ENCODE measurements at regions not wholly inside any gene's neighbourhood (a gene's known extent, or its start where the extent isn't known, plus 50 kb on each side); places are given as distances from the start of the nearest gene placed in this dataset.

DNA sequence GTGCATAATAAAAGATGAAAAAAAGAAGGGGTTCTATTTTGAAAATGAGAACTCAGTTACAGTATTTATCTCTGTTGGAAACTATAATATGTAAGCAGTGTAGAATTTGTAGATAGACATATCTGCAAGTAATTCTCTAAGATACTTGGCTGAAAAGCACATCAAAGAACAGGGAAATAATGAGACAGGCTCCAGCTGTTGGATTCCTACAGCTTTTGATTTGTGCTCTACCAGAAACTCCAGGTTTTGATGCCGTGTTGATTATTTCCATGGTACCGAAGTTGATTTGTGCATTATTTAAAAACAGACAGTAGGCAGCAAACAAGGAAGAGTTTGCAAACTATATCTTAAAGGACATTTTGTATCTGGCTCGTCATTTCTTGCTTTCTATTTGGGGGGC lies 2098.7 kb upstream of the WWC1 start:
- CTCF ChIA-PET: interaction anchor here (0.6 kb wide), 1 partner anchor 563 kb away, joined by 3 read pairs; no protein-coding TSS in a partner anchor
- H3K4me1 Mint-ChIP-seq (ENCODE audit: low read depth): no peaks in the 10 kb centered on the region
- H3K4me3 Mint-ChIP-seq: no peak overlapping the region
- ATAC-seq: no peak
- H3K9me3 Mint-ChIP-seq: peaks cover 18% of the 10 kb centered on the region
- DNase-seq: no peak
- H3K27ac Mint-ChIP-seq: no peak overlapping the region
- no peak for TF ChIP-seq CTCF (IDR thresholded peaks at IDR 0.05)
- H3K27me3 Mint-ChIP-seq: no peaks in the 10 kb centered on the region
- intact Hi-C loops (cut with micrococcal nuclease): no loop called here
- POLR2A ChIA-PET: no interaction called here
- H3K36me3 Mint-ChIP-seq (ENCODE audit: low read depth): no peaks in the 10 kb centered on the region

GRCh38 chr5:166195981-166196380 lies 2095.5 kb upstream of the WWC1 start:
- H3K27ac Mint-ChIP-seq: no peak overlapping the region
- intact Hi-C loops (cut with micrococcal nuclease): no loop called here
- no peaks in the 10 kb centered on the region for H3K27me3 Mint-ChIP-seq
- CTCF ChIA-PET: no interaction called here
- POLR2A ChIA-PET: no interaction called here
- peaks cover 18% of the 10 kb centered on the region for H3K9me3 Mint-ChIP-seq
- TF ChIP-seq CTCF (IDR thresholded peaks at IDR 0.05): no peak
- no peaks in the 10 kb centered on the region for H3K4me1 Mint-ChIP-seq (ENCODE audit: low read depth)
- ATAC-seq: no peak
- H3K4me3 Mint-ChIP-seq: no peak overlapping the region
- H3K36me3 Mint-ChIP-seq (ENCODE audit: low read depth): no peaks in the 10 kb centered on the region
- DNase-seq: no peak

- H3K27me3 Mint-ChIP-seq: no peaks in the 10 kb centered on the region
- intact Hi-C loops (cut with micrococcal nuclease): no loop called here
- no peaks in the 10 kb centered on the region for H3K36me3 Mint-ChIP-seq (ENCODE audit: low read depth)
- POLR2A ChIA-PET: no interaction called here
- H3K27ac Mint-ChIP-seq: no peak overlapping the region
- no peak for TF ChIP-seq CTCF (IDR thresholded peaks at IDR 0.05)
- DNase-seq (no peak), ATAC-seq (no peak)
- no peak overlapping the region for H3K4me3 Mint-ChIP-seq
- CTCF ChIA-PET: no interaction called here
- no peaks in the 10 kb centered on the region for H3K4me1 Mint-ChIP-seq (ENCODE audit: low read depth)
- H3K9me3 Mint-ChIP-seq: peaks cover 20% of the 10 kb centered on the region
Measured at GRCh38 chr5:166200532-166200931, 2090.9 kb upstream of the WWC1 start.

- no peaks in the 10 kb centered on the region for H3K36me3 Mint-ChIP-seq (ENCODE audit: low read depth)
- H3K27ac Mint-ChIP-seq: no peak overlapping the region
- H3K27me3 Mint-ChIP-seq: no peaks in the 10 kb centered on the region
- ChIA-PET POLR2A (no interaction called here), CTCF (no interaction called here)
- ATAC-seq (no peak), DNase-seq (no peak)
- no peak overlapping the region for H3K4me3 Mint-ChIP-seq
- no peaks in the 10 kb centered on the region for H3K4me1 Mint-ChIP-seq (ENCODE audit: low read depth)
- peaks cover 5% of the 10 kb centered on the region for H3K9me3 Mint-ChIP-seq
- intact Hi-C loops (cut with micrococcal nuclease): no loop called here
- no peak for TF ChIP-seq CTCF (IDR thresholded peaks at IDR 0.05)
Measured at GRCh38 chr5:166211640-166212039, 2079.8 kb upstream of the WWC1 start.

- Mint-ChIP-seq H3K27me3 (no peaks in the 10 kb centered on the region), H3K4me3 (no peak overlapping the region), H3K4me1 (ENCODE audit: low read depth) (no peaks in the 10 kb centered on the region), H3K36me3 (ENCODE audit: low read depth) (no peaks in the 10 kb centered on the region), H3K9me3 (peaks cover 25% of the 10 kb centered on the region), H3K27ac (no peak overlapping the region)
- ChIA-PET CTCF (no interaction called here), POLR2A (no interaction called here)
- no peak for TF ChIP-seq CTCF (IDR thresholded peaks at IDR 0.05)
- no peak for DNase-seq
- ATAC-seq: no peak
- intact Hi-C loops (cut with micrococcal nuclease): no loop called here
Measured at GRCh38 chr5:166236327-166236726, 2055.1 kb upstream of the WWC1 start.

Data from activated CD8-positive, alpha-beta T cell treated with anti-CD3 and anti-CD28 coated beads for 36 hours (primary cell).